Caco-2 (cell line): ENCODE measurements at regions not wholly inside any gene's neighbourhood (a gene's known extent, or its start where the extent isn't known, plus 50 kb on each side); places are given as distances from the start of the nearest gene placed in this dataset.

Experiments used
- BruUV-seq: library from RNA; stranded (reverse); fragments of 400-500 nt; replicated peaks from 2 replicates; lab custom pipeline; 2021; lab: Mats Ljungman, UMichigan
- CTCF ChIA-PET: fragments of 300-600 bp; sonication (Branson Sonifier 250); formaldehyde crosslinking; loops from one replicate; lab custom pipeline; 2022; ENCODE audit warnings: antibody characterized with exemption; lab: Charles Lee
- POLR2A ChIA-PET: fragments of 300-600 bp; sonication (Branson Sonifier 250); formaldehyde crosslinking; loops from one replicate; lab custom pipeline; 2022; ENCODE audit warnings: antibody characterized with exemption; lab: Charles Lee
- DNase-seq, 2 experiments: peaks; one replicate each; pipeline versions ENCODE4 v3.0.0 to v3.0.0-alpha.2; 2020 to 2022
- H3K27me3 ChIP-seq: replicated peaks from 2 replicates; pipeline ENCODE4 v1.6.0; 2011; ENCODE audit warnings: low read length; ENCODE audit not compliant: control insufficient read depth, insufficient read depth
- H3K36me3 ChIP-seq: 2 replicates; pipeline ENCODE4 v1.5.1; 2011; ENCODE audit warnings: low read length; ENCODE audit not compliant: control insufficient read depth, insufficient read depth
- H3K4me1 ChIP-seq: fragments of 250-450 bp; sonication (Bioruptor Pico); 2 replicates; pipeline ENCODE4 v1.5.1; 2020; ENCODE audit warnings: mild to moderate bottlenecking
- H3K4me3 ChIP-seq: 2 replicates; pipeline ENCODE4 v1.5.1; 2011; ENCODE audit warnings: low read depth, mild to moderate bottlenecking, control low read depth, low read length
- H3K9me3 ChIP-seq: fragments of 250-450 bp; sonication (Bioruptor Pico); 2 replicates; pipeline ENCODE4 v1.5.1; 2020; ENCODE audit warnings: mild to moderate bottlenecking, moderate library complexity
- H3K27ac Mint-ChIP-seq: one replicate; pipeline ENCODE4 v1.8.0; 2022; ENCODE audit warnings: mixed read lengths; ENCODE audit not compliant: unreplicated experiment
- H3K27me3 Mint-ChIP-seq: one replicate; pipeline ENCODE4 v1.8.0; 2022; ENCODE audit warnings: mixed read lengths; ENCODE audit not compliant: insufficient read depth, unreplicated experiment
- H3K36me3 Mint-ChIP-seq: one replicate; pipeline ENCODE4 v1.8.0; 2022; ENCODE audit warnings: mild to moderate bottlenecking, mixed read lengths; ENCODE audit not compliant: insufficient read depth, unreplicated experiment
- H3K4me1 Mint-ChIP-seq: one replicate; pipeline ENCODE4 v1.8.0; 2022; ENCODE audit warnings: low read depth, mixed read lengths; ENCODE audit not compliant: unreplicated experiment
- H3K4me3 Mint-ChIP-seq: one replicate; pipeline ENCODE4 v1.8.0; 2022; ENCODE audit warnings: mild to moderate bottlenecking, moderate library complexity, mixed read lengths; ENCODE audit not compliant: unreplicated experiment
- H3K9me3 Mint-ChIP-seq: one replicate; pipeline ENCODE4 v1.8.0; 2022; ENCODE audit warnings: mixed read lengths; ENCODE audit not compliant: unreplicated experiment
- intact Hi-C: fragments of 100-400 bp; cut with micrococcal nuclease; formaldehyde crosslinking; loops from one replicate; pipeline ENCODE4 v1.10.0; 2022; ENCODE audit not compliant: unreplicated experiment
- TF ChIP-seq, protein P1 (sequence below), 2 experiments: fragments of 200-600 bp in 1 of 2; IDR thresholded peaks; 1 replicate in 1 of 2; 2 replicates in 1 of 2; pipeline versions ENCODE4 v1.5.1 to v1.8.0; 2011 to 2022; ENCODE audit warnings: antibody characterized with exemption in 1 of 2, control low read depth in 1 of 2, inconsistent platforms in 1 of 2, low read depth in 1 of 2, low read length in 1 of 2, mild to moderate bottlenecking in 1 of 2, moderate library complexity in 1 of 2; ENCODE audit not compliant: insufficient read depth in 1 of 2, severe bottlenecking in 1 of 2, unreplicated experiment in 1 of 2

DNA sequence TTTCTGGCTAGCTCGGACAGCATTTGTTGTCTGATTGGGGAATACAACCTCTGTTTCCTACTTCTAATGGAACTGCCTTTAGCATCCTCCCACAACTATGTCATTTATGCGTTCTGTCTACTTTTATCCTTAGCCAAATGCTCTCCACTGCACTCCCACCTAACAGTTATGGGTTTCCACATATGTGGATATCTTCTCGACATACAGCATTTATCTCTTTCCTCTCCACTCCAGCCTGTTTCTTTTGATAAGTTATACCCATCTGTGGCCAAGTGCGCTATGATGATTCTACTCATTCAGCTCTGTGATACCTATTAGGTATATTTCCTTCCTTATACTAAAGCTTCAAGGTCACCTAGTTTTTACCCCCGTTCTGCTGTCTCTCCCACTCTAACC, 122.2 kb upstream of the NAP1L1 start:
- TF ChIP-seq, protein P1, sequence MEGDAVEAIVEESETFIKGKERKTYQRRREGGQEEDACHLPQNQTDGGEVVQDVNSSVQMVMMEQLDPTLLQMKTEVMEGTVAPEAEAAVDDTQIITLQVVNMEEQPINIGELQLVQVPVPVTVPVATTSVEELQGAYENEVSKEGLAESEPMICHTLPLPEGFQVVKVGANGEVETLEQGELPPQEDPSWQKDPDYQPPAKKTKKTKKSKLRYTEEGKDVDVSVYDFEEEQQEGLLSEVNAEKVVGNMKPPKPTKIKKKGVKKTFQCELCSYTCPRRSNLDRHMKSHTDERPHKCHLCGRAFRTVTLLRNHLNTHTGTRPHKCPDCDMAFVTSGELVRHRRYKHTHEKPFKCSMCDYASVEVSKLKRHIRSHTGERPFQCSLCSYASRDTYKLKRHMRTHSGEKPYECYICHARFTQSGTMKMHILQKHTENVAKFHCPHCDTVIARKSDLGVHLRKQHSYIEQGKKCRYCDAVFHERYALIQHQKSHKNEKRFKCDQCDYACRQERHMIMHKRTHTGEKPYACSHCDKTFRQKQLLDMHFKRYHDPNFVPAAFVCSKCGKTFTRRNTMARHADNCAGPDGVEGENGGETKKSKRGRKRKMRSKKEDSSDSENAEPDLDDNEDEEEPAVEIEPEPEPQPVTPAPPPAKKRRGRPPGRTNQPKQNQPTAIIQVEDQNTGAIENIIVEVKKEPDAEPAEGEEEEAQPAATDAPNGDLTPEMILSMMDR (IDR thresholded peaks at IDR 0.05; ENCODE audit: insufficient read depth in 1 of 2, low read depth in 1 of 2, low read length in 1 of 2, severe bottlenecking in 1 of 2, unreplicated experiment in 1 of 2) = no peak
- no TSS peak for BruUV-seq
- Mint-ChIP-seq H3K9me3 (no peaks in the 10 kb centered on the region), H3K36me3 (no peaks in the 10 kb centered on the region), H3K4me1 (peaks cover 10% of the 10 kb centered on the region), H3K27me3 (no peaks in the 10 kb centered on the region), H3K4me3 (no peak overlapping the region), H3K27ac (no peak overlapping the region)
- ChIA-PET CTCF (no interaction called here), POLR2A (no interaction called here)
- Histone ChIP-seq H3K4me1 (peaks cover 4% of the 10 kb centered on the region; the same call in 1 of the 2 replicates), H3K36me3 (no peaks in the 10 kb centered on the region), H3K9me3 (no peaks in the 10 kb centered on the region), H3K4me3 (no peak overlapping the region), H3K27me3 (no peaks in the 10 kb centered on the region)
- no peak for DNase-seq
- intact Hi-C loops = no loop called here

GRCh38 chr12:76206039-76206676, 121.7 kb upstream of the NAP1L1 start:
- Mint-ChIP-seq H3K27ac (no peak overlapping the region), H3K4me1 (peaks cover 10% of the 10 kb centered on the region), H3K9me3 (no peaks in the 10 kb centered on the region), H3K4me3 (no peak overlapping the region), H3K27me3 (no peaks in the 10 kb centered on the region), H3K36me3 (no peaks in the 10 kb centered on the region)
- H3K9me3 ChIP-seq = no peaks in the 10 kb centered on the region
- CTCF ChIA-PET = no interaction called here
- H3K4me3 ChIP-seq = no peak overlapping the region
- intact Hi-C loops = no loop called here
- no peak for DNase-seq
- no peaks in the 10 kb centered on the region for H3K27me3 ChIP-seq
- POLR2A ChIA-PET = no interaction called here
- no peaks in the 10 kb centered on the region for H3K36me3 ChIP-seq
- TF ChIP-seq, protein P1 (IDR thresholded peaks at IDR 0.05; ENCODE audit: insufficient read depth in 1 of 2, low read depth in 1 of 2, low read length in 1 of 2, severe bottlenecking in 1 of 2, unreplicated experiment in 1 of 2) = no peak
- H3K4me1 ChIP-seq = peaks cover 4% of the 10 kb centered on the region; the same call in 1 of the 2 replicates
- no TSS peak for BruUV-seq

- Mint-ChIP-seq H3K27ac (no peak overlapping the region), H3K4me1 (peaks cover 3% of the 10 kb centered on the region), H3K4me3 (no peak overlapping the region), H3K36me3 (no peaks in the 10 kb centered on the region), H3K27me3 (no peaks in the 10 kb centered on the region), H3K9me3 (peaks cover 20% of the 10 kb centered on the region)
- intact Hi-C loops = no loop called here
- H3K4me3 ChIP-seq = no peak overlapping the region
- H3K4me1 ChIP-seq = peaks cover under 1% of the 10 kb centered on the region; the same call in 1 of the 2 replicates
- TF ChIP-seq, protein P1 (IDR thresholded peaks at IDR 0.05; ENCODE audit: insufficient read depth in 1 of 2, low read depth in 1 of 2, low read length in 1 of 2, severe bottlenecking in 1 of 2, unreplicated experiment in 1 of 2) = no peak
- BruUV-seq = no TSS peak
- ChIA-PET POLR2A (no interaction called here), CTCF (no interaction called here)
- no peaks in the 10 kb centered on the region for H3K27me3 ChIP-seq
- H3K9me3 ChIP-seq = peaks cover 7% of the 10 kb centered on the region
- H3K36me3 ChIP-seq = no peaks in the 10 kb centered on the region
- no peak for DNase-seq
These were observed 118.1 kb upstream of the NAP1L1 start for GRCh38 chr12:76202621-76203020.
